Left forelimb (tissue), 1 donor: ENCODE measurements at regions not wholly inside any gene's neighbourhood (a gene's known extent, or its start where the extent isn't known, plus 50 kb on each side); places are given as distances from the start of the nearest gene placed in this dataset.

Source experiments
- DNase-seq: peaks from one replicate; pipeline ENCODE4 v3.0.0-alpha.2; 2018; ENCODE audit warnings: low spot score

GRCh38 chr2:71891719-71892422 lies 255.8 kb downstream of the CYP26B1 start:
- DNase-seq = peak; percentile 3

GRCh38 chr2:71891155-71891554 lies 256.5 kb downstream of the CYP26B1 start:
- peak; percentile 50 for DNase-seq

- DNase-seq = peak; percentile 6
Observed at GRCh38 chr2:71889759-71890684, 257.6 kb downstream of the CYP26B1 start.

- DNase-seq = peak; percentile 47
Observed at GRCh38 chr2:71888751-71889445, 258.8 kb downstream of the CYP26B1 start.

- peak; percentile 34 for DNase-seq
Observed at GRCh38 chr2:71887196-71887595, 260.5 kb downstream of the CYP26B1 start.

- no peak for DNase-seq
Observed at GRCh38 chr2:71886241-71886640, 261.4 kb downstream of the CYP26B1 start.

- peak; percentile 41 for DNase-seq
Observed at GRCh38 chr2:71884303-71885042, 263.2 kb downstream of the CYP26B1 start.

- DNase-seq = peak; percentile 68
Observed at GRCh38 chr2:71882949-71883472, 264.7 kb downstream of the CYP26B1 start.

- peak; percentile 53 for DNase-seq
Observed at GRCh38 chr2:71882236-71882946, 265.3 kb downstream of the CYP26B1 start.

- DNase-seq = peak; percentile 42
Observed at GRCh38 chr2:71880846-71881610, 266.6 kb downstream of the CYP26B1 start.

GRCh38 chr2:71880287-71880686 lies 267.4 kb downstream of the CYP26B1 start:
- no peak for DNase-seq

GRCh38 chr2:71879509-71880184 lies 268.0 kb downstream of the CYP26B1 start:
- DNase-seq = no peak

- DNase-seq = no peak
Observed at GRCh38 chr2:71878626-71879508, 268.8 kb downstream of the CYP26B1 start.

GRCh38 chr2:71877636-71878035 lies 270.0 kb downstream of the CYP26B1 start:
- DNase-seq = no peak

GRCh38 chr2:71876542-71877451 lies 270.9 kb downstream of the CYP26B1 start:
- DNase-seq = no peak

GRCh38 chr2:71872466-71873051 lies 275.1 kb downstream of the CYP26B1 start:
- DNase-seq = no peak

GRCh38 chr2:71865391-71865965 lies 282.2 kb downstream of the CYP26B1 start:
- no peak for DNase-seq
